Esophagus squamous epithelium (tissue), 4 donors: ENCODE measurements at regions not wholly inside any gene's neighbourhood (a gene's known extent, or its start where the extent isn't known, plus 50 kb on each side); places are given as distances from the start of the nearest gene placed in this dataset.

Experiments
- CTCF ChIP-seq, 6 experiments: fragments of 450-650 bp in 4 of 6; fragments of 200-600 bp in 2 of 6; sonication (generic) in 2 of 6; IDR thresholded peaks; one replicate each; pipeline ENCODE4 v1.5.1; 2016 to 2019; ENCODE audit warnings: antibody characterized with exemption in 6 of 6, mild to moderate bottlenecking in 4 of 6, moderate library complexity in 4 of 6
- POLR2A ChIP-seq, 4 donors: fragments of 450-650 bp; IDR thresholded peaks; one replicate each; pipeline ENCODE4 v1.6.1; 2017; ENCODE audit warnings: antibody characterized with exemption in 4 of 4, mild to moderate bottlenecking in 4 of 4, moderate library complexity in 3 of 4

GRCh38 chr11:119782739-119783072 lies 53.7 kb upstream of the NECTIN1 start:
- TF ChIP-seq CTCF (IDR thresholded peaks at IDR 0.05) = no peak
- TF ChIP-seq POLR2A (IDR thresholded peaks at IDR 0.05) = no peak
